ENCODE measurements at regions not wholly inside any gene's neighbourhood (a gene's known extent, or its start where the extent isn't known, plus 50 kb on each side); places are given as distances from the start of the nearest gene placed in this dataset.

GRCh38 chr14:83529531-83529930 is 1995.9 kb upstream of the SEL1L start:
- no peak for TF ChIP-seq CTCF (IDR thresholded peaks at IDR 0.05)
- no peak for TF ChIP-seq POLR2A (IDR thresholded peaks at IDR 0.05)
